Fibroblast of lung (primary cell): ENCODE measurements at regions not wholly inside any gene's neighbourhood (a gene's known extent, or its start where the extent isn't known, plus 50 kb on each side); places are given as distances from the start of the nearest gene placed in this dataset.

ENCODE experiments used
- DNase-seq, 2 donors: peaks; one replicate each; pipeline versions ENCODE4 v3.0.0 to v3.0.0-alpha.2; 2010; ENCODE audit warnings: low read depth in 2 of 2
- H2AFZ ChIP-seq: 2 replicates; pipeline ENCODE4 v1.5.1; 2012; ENCODE audit warnings: low read length, control low read depth, inconsistent platforms
- H3K27ac ChIP-seq: 2 replicates; pipeline ENCODE4 v1.5.1; 2011; ENCODE audit warnings: low read length, control low read depth; ENCODE audit not compliant: insufficient read depth
- H3K27me3 ChIP-seq: 2 replicates; pipeline ENCODE4 v1.5.1; 2011; ENCODE audit warnings: mild to moderate bottlenecking, low read length; ENCODE audit not compliant: control insufficient read depth, insufficient read depth
- H3K36me3 ChIP-seq: 2 replicates; pipeline ENCODE4 v1.5.1; 2011; ENCODE audit warnings: low read length; ENCODE audit not compliant: control insufficient read depth, insufficient read depth
- H3K4me1 ChIP-seq: 2 replicates; pipeline ENCODE4 v1.5.1; 2011; ENCODE audit warnings: low read length; ENCODE audit not compliant: control insufficient read depth, insufficient read depth; ENCODE audit errors: extremely low read depth
- H3K4me2 ChIP-seq: 2 replicates; pipeline ENCODE4 v1.5.1; 2011; ENCODE audit warnings: low read length, control low read depth; ENCODE audit not compliant: insufficient read depth; ENCODE audit errors: extremely low read depth
- H3K4me3 ChIP-seq, 4 experiments: fragments of 200-600 bp in 1 of 4; sonication (generic) in 1 of 4; replicated peaks in 1 of 4; 2 replicates each; pipeline ENCODE4 v1.5.1; 2011 to 2016; ENCODE audit warnings: low read length in 4 of 4, low read depth in 3 of 4, mild to moderate bottlenecking in 3 of 4, control low read depth in 2 of 4, inconsistent platforms in 1 of 4, mixed read lengths in 1 of 4; ENCODE audit not compliant: insufficient read depth in 1 of 4; ENCODE audit errors: control extremely low read depth in 1 of 4
- H3K79me2 ChIP-seq: 2 replicates; pipeline ENCODE4 v1.5.1; 2012; ENCODE audit warnings: mild to moderate bottlenecking, low read length, inconsistent platforms; ENCODE audit not compliant: control insufficient read depth, insufficient read depth
- H3K9ac ChIP-seq: 2 replicates; pipeline ENCODE4 v1.5.1; 2011; ENCODE audit warnings: mild to moderate bottlenecking, low read length, control low read depth; ENCODE audit not compliant: insufficient read depth
- H3K9me3 ChIP-seq: 2 replicates; pipeline ENCODE4 v1.5.1; 2012; ENCODE audit warnings: low read depth, low read length; ENCODE audit not compliant: control insufficient read depth, insufficient read depth
- H4K20me1 ChIP-seq: 2 replicates; pipeline ENCODE4 v1.5.1; 2011; ENCODE audit warnings: low read length; ENCODE audit not compliant: control insufficient read depth, insufficient read depth; ENCODE audit errors: extremely low read depth
- EZH2 ChIP-seq: IDR thresholded peaks from 2 replicates; pipeline ENCODE4 v1.5.1; 2012; ENCODE audit warnings: low read length, control low read depth, mild to moderate bottlenecking; ENCODE audit errors: missing control alignments
- TF ChIP-seq, protein P1 (sequence below), 2 donors: IDR thresholded peaks in 1 of 2; conservative IDR thresholded peaks in 1 of 2; 1 replicate in 1 of 2; 2 replicates in 1 of 2; pipeline ENCODE4 v1.5.1; 2011 to 2012; ENCODE audit warnings: low read length in 2 of 2, control low read depth in 1 of 2, inconsistent platforms in 1 of 2, low read depth in 1 of 2, mild to moderate bottlenecking in 1 of 2

GRCh38 chr1:30052178-30052577 lies 671.2 kb downstream of the MATN1 start:
- H3K79me2 ChIP-seq: no peaks in the 10 kb centered on the region
- no peak overlapping the region for H3K27ac ChIP-seq
- no peaks in the 10 kb centered on the region for H4K20me1 ChIP-seq
- H3K27me3 ChIP-seq: no peaks in the 10 kb centered on the region
- no peaks in the 10 kb centered on the region for H3K36me3 ChIP-seq
- no peak overlapping the region for H3K9ac ChIP-seq
- DNase-seq: no peak
- H3K4me1 ChIP-seq: no peaks in the 10 kb centered on the region
- no peaks in the 10 kb centered on the region for H3K9me3 ChIP-seq
- no peak for TF ChIP-seq EZH2
- TF ChIP-seq, protein P1, sequence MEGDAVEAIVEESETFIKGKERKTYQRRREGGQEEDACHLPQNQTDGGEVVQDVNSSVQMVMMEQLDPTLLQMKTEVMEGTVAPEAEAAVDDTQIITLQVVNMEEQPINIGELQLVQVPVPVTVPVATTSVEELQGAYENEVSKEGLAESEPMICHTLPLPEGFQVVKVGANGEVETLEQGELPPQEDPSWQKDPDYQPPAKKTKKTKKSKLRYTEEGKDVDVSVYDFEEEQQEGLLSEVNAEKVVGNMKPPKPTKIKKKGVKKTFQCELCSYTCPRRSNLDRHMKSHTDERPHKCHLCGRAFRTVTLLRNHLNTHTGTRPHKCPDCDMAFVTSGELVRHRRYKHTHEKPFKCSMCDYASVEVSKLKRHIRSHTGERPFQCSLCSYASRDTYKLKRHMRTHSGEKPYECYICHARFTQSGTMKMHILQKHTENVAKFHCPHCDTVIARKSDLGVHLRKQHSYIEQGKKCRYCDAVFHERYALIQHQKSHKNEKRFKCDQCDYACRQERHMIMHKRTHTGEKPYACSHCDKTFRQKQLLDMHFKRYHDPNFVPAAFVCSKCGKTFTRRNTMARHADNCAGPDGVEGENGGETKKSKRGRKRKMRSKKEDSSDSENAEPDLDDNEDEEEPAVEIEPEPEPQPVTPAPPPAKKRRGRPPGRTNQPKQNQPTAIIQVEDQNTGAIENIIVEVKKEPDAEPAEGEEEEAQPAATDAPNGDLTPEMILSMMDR (conservative IDR thresholded peaks at IDR 0.05 in 1 of 2, IDR thresholded peaks at IDR 0.05 in 1 of 2; ENCODE audit: low read depth in 1 of 2, low read length in 2 of 2): no peak
- no peak overlapping the region for H2AFZ ChIP-seq
- H3K4me3 ChIP-seq: no peak overlapping the region
- H3K4me2 ChIP-seq: no peak overlapping the region

- no peaks in the 10 kb centered on the region for H4K20me1 ChIP-seq
- TF ChIP-seq, protein P1 (conservative IDR thresholded peaks at IDR 0.05 in 1 of 2, IDR thresholded peaks at IDR 0.05 in 1 of 2; ENCODE audit: low read depth in 1 of 2, low read length in 2 of 2): no peak
- TF ChIP-seq EZH2: no peak
- no peaks in the 10 kb centered on the region for H3K27me3 ChIP-seq
- no peak overlapping the region for H3K27ac ChIP-seq
- DNase-seq: no peak
- H3K79me2 ChIP-seq: no peaks in the 10 kb centered on the region
- H3K4me2 ChIP-seq: no peak overlapping the region
- H3K36me3 ChIP-seq: no peaks in the 10 kb centered on the region
- H3K4me1 ChIP-seq: no peaks in the 10 kb centered on the region
- no peak overlapping the region for H3K9ac ChIP-seq
- H3K9me3 ChIP-seq: no peaks in the 10 kb centered on the region
- no peak overlapping the region for H2AFZ ChIP-seq
- no peak overlapping the region for H3K4me3 ChIP-seq
These were observed 671.6 kb downstream of the MATN1 start for GRCh38 chr1:30051777-30052176.

DNA sequence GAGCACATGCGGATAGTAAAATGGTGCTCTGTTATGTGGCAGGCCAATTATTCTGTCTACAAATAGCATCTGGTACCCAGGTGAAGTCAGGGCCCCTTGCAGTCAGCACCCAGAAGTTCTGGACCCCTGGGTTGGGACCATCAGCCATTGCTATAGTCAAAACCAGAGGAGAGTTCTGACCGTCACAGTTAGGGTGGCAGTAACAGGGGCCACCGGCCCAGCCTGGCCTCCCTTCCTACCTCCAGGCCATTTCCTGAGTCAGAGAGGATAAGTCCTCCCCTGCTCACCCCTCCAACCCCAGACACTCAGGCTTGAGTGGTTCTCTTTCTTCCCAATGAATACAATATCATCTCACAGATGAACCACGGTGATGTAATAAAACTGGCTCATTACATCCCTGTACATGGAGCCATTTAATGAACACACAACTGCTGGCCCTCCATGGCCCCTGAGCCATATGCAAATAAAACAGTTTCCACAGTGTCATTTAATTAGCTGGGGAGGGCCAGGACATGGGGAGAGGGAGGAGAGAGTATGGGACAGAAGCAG lies 673.6 kb downstream of the MATN1 start:
- Histone ChIP-seq H3K27me3 (no peaks in the 10 kb centered on the region), H3K79me2 (no peaks in the 10 kb centered on the region), H3K4me3 (no peak overlapping the region), H4K20me1 (no peaks in the 10 kb centered on the region), H3K9ac (no peak overlapping the region), H2AFZ (no peak overlapping the region), H3K4me2 (no peak overlapping the region), H3K4me1 (no peaks in the 10 kb centered on the region), H3K36me3 (no peaks in the 10 kb centered on the region), H3K9me3 (no peaks in the 10 kb centered on the region), H3K27ac (no peak overlapping the region)
- TF ChIP-seq, protein P1 (conservative IDR thresholded peaks at IDR 0.05 in 1 of 2, IDR thresholded peaks at IDR 0.05 in 1 of 2; ENCODE audit: low read depth in 1 of 2, low read length in 2 of 2): no peak
- no peak for DNase-seq
